Right lobe of liver (tissue), 4 donors: ENCODE measurements at regions not wholly inside any gene's neighbourhood (a gene's known extent, or its start where the extent isn't known, plus 50 kb on each side); places are given as distances from the start of the nearest gene placed in this dataset.

Source experiments
- POLR2A ChIP-seq: fragments of 450-650 bp; IDR thresholded peaks from one replicate; pipeline ENCODE4 v1.6.1; 2017; ENCODE audit warnings: antibody characterized with exemption, mild to moderate bottlenecking
- TF ChIP-seq, protein P1 (sequence below), 4 donors: fragments of 200-600 bp in 3 of 4; fragments of 450-650 bp in 1 of 4; IDR thresholded peaks; one replicate each; pipeline versions ENCODE4 v1.5.1 to v1.8.0; 2016 to 2022; ENCODE audit warnings: antibody characterized with exemption in 4 of 4, mild to moderate bottlenecking in 2 of 4
- donor health status: DM: no; HTN: no; CAD: no.
- donor health status: DM: no; HTN: no; CAD: no.
- donor health status: DM: no; HTN: yes; CAD: no.

DNA sequence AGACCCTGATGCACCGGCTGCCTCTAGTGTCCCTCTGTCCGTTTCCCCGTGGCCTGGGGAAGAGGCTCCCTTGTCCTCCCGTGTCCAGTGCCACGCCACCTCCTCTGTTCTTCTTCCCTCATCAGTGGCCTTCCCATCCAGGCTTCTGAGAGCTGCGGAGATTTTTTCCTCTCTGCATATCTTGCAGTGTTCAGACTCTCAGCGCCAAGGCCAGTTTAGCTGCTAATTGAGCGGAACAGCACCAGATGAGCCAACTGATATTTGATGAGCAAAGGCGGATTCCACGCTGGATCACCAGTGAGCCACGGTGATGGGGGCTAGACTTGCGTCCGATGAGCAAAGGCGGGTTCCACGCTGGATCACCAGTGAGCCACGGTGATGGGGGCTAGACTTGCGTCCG lies 257.6 kb downstream of the FOXL1 start:
- TF ChIP-seq, protein P1, sequence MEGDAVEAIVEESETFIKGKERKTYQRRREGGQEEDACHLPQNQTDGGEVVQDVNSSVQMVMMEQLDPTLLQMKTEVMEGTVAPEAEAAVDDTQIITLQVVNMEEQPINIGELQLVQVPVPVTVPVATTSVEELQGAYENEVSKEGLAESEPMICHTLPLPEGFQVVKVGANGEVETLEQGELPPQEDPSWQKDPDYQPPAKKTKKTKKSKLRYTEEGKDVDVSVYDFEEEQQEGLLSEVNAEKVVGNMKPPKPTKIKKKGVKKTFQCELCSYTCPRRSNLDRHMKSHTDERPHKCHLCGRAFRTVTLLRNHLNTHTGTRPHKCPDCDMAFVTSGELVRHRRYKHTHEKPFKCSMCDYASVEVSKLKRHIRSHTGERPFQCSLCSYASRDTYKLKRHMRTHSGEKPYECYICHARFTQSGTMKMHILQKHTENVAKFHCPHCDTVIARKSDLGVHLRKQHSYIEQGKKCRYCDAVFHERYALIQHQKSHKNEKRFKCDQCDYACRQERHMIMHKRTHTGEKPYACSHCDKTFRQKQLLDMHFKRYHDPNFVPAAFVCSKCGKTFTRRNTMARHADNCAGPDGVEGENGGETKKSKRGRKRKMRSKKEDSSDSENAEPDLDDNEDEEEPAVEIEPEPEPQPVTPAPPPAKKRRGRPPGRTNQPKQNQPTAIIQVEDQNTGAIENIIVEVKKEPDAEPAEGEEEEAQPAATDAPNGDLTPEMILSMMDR (IDR thresholded peaks at IDR 0.05) = no peak
- TF ChIP-seq POLR2A = no peak
